ENCODE measurements at regions not wholly inside any gene's neighbourhood (a gene's known extent, or its start where the extent isn't known, plus 50 kb on each side); places are given as distances from the start of the nearest gene placed in this dataset.

- Histone ChIP-seq H3K4me2 (peak overlapping the region; percentile 64), H3K27ac (peak overlapping the region; percentile 94)
- peaks cover 18% of the 10 kb centered on the region for H3K9me3 Mint-ChIP-seq
These were observed 2233.8 kb upstream of the C9orf72 start for GRCh38 chr9:29806937-29807618.

DNA sequence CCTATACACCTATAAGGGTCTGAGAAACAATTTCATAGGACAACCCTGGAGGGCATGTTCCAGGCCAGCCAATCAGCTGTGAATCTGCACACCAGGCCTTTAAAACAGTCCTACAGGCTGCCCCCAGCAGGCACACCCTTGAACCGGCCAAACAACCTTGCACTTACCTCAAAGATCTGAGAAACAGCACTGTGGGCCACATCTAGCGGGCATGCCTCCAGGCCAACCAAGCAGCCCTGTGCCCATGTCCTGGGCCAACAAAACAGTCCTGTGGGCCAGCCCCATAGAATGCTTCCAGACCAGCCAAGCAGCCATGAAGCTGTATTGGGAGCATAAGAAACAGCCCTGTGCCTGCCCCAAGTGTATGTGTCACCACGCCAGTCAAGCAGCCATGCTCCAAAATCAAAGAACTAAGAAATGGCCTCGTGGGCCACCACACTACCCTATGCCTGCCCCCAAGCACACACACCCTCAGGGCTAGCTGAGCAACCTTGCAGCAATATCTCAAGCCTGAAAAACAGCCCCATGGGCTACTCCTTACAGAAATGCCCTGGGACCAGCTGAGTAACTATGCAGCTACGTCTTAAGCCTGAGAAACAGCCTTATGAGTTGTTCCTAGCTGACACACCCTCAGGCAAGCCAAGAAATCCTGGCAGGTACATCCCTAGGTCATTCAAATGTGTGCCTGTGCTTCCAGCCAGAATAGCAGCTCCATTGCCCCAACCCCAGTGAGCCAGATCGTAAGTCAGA, 2243.8 kb upstream of the C9orf72 start:
- H3K36me3 ChIP-seq: no peaks in the 10 kb centered on the region
- H3K4me1 Mint-ChIP-seq: no peaks in the 10 kb centered on the region
- no peak overlapping the region for H3K9ac ChIP-seq

More at GRCh38 chr9:29806937-29807618, 2233.8 kb upstream of the C9orf72 start:
- no peaks in the 10 kb centered on the region for H4K20me1 ChIP-seq (ENCODE audit: low read depth)
- DNase-seq (ENCODE audit: low spot score): peak; percentile 82
- no peaks in the 10 kb centered on the region for H3K36me3 ChIP-seq
- peak; percentile 39 for TF ChIP-seq EZH2phosphoT487 (IDR thresholded peaks at IDR 0.05)
- no peak for TF ChIP-seq CTCF (IDR thresholded peaks at IDR 0.05)
- TF ChIP-seq EZH2 (IDR thresholded peaks at IDR 0.05): no peak
- peaks cover 20% of the 10 kb centered on the region for H3F3A ChIP-seq (ENCODE audit: low read depth)
- no peaks in the 10 kb centered on the region for H3K4me1 Mint-ChIP-seq
- H3K27me3 Mint-ChIP-seq (ENCODE audit: insufficient read depth, low read depth): no peaks in the 10 kb centered on the region
- no peak overlapping the region for H3K4me3 ChIP-seq
- peaks cover 3% of the 10 kb centered on the region for H3K36me3 Mint-ChIP-seq
- no peaks in the 10 kb centered on the region for H3K79me2 ChIP-seq (ENCODE audit: low read depth)
- no peak overlapping the region for H2AFZ ChIP-seq (replicated peaks)
- no peaks in the 10 kb centered on the region for H3K9me3 ChIP-seq (ENCODE audit: low read depth)
- H3K27me3 ChIP-seq: no peaks in the 10 kb centered on the region
- peaks cover 13% of the 10 kb centered on the region for H3K4me1 ChIP-seq
- no peak overlapping the region for H3K9ac ChIP-seq
- no peak overlapping the region for H3K27ac Mint-ChIP-seq
- no peak overlapping the region for H3K4me3 Mint-ChIP-seq

DNA sequence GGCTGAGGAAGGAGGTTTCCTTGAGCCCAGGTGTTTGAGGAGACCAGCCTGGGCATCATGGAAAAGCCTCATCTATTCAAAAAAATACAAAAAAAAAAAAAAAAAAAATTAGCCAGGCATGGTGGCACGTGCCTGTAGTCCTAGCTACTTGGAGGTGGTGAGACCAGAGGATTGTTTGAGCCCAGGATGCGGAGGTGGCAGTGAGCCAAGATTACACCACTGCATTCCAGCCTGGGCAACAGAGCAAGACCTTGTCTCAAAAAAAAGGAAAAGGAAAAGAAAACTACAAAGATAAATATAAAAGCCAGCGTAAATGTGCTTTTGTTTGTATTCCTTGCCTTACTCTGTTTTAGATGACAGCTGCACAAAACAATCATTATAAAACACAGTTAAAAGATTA, 2249.2 kb upstream of the C9orf72 start:
- H3K4me3 Mint-ChIP-seq: no peak overlapping the region
- Histone ChIP-seq H3K4me1 (no peaks in the 10 kb centered on the region), H3K36me3 (no peaks in the 10 kb centered on the region), H2AFZ (replicated peaks) (no peak overlapping the region), H3K9me3 (ENCODE audit: low read depth) (peaks cover 5% of the 10 kb centered on the region), H3F3A (ENCODE audit: low read depth) (no peaks in the 10 kb centered on the region), H3K27ac (no peak overlapping the region), H3K9ac (no peak overlapping the region), H3K4me2 (no peak overlapping the region), H4K20me1 (ENCODE audit: low read depth) (no peaks in the 10 kb centered on the region), H3K27me3 (no peaks in the 10 kb centered on the region), H3K79me2 (ENCODE audit: low read depth) (no peaks in the 10 kb centered on the region), H3K4me3 (no peak overlapping the region)
- no peak for DNase-seq (ENCODE audit: low spot score)
- no peak overlapping the region for H3K27ac Mint-ChIP-seq
- peaks cover 25% of the 10 kb centered on the region for H3K9me3 Mint-ChIP-seq
- H3K4me1 Mint-ChIP-seq: no peaks in the 10 kb centered on the region
- TF ChIP-seq EZH2phosphoT487 (IDR thresholded peaks at IDR 0.05) (no peak), EZH2 (IDR thresholded peaks at IDR 0.05) (no peak), CTCF (IDR thresholded peaks at IDR 0.05) (no peak)
- no peaks in the 10 kb centered on the region for H3K36me3 Mint-ChIP-seq
- H3K27me3 Mint-ChIP-seq (ENCODE audit: insufficient read depth, low read depth): no peaks in the 10 kb centered on the region

More for the DNA sequence above, 2243.8 kb upstream of the C9orf72 start:
- Histone ChIP-seq H3F3A (ENCODE audit: low read depth) (no peaks in the 10 kb centered on the region), H3K9me3 (ENCODE audit: low read depth) (peaks cover 5% of the 10 kb centered on the region), H3K27me3 (no peaks in the 10 kb centered on the region), H4K20me1 (ENCODE audit: low read depth) (no peaks in the 10 kb centered on the region), H3K4me3 (no peak overlapping the region), H3K79me2 (ENCODE audit: low read depth) (no peaks in the 10 kb centered on the region), H3K4me1 (no peaks in the 10 kb centered on the region), H3K4me2 (no peak overlapping the region), H3K27ac (no peak overlapping the region), H2AFZ (replicated peaks) (no peak overlapping the region)
- no peak for DNase-seq (ENCODE audit: low spot score)
- no peaks in the 10 kb centered on the region for H3K36me3 Mint-ChIP-seq
- H3K27me3 Mint-ChIP-seq (ENCODE audit: insufficient read depth, low read depth): no peaks in the 10 kb centered on the region
- peaks cover 20% of the 10 kb centered on the region for H3K9me3 Mint-ChIP-seq
- no peak overlapping the region for H3K27ac Mint-ChIP-seq
- H3K4me3 Mint-ChIP-seq: no peak overlapping the region
- TF ChIP-seq EZH2 (IDR thresholded peaks at IDR 0.05) (no peak), EZH2phosphoT487 (IDR thresholded peaks at IDR 0.05) (no peak), CTCF (IDR thresholded peaks at IDR 0.05) (no peak)

Data from neural progenitor cell (in vitro differentiated cells).